OCI-LY3 (cell line): ENCODE measurements at regions not wholly inside any gene's neighbourhood (a gene's known extent, or its start where the extent isn't known, plus 50 kb on each side); places are given as distances from the start of the nearest gene placed in this dataset.
"Not testable (repeated sequence)": the region's sequence is repeated elsewhere in the genome, so short reads cannot be mapped to it uniquely, and the experiment has no call there.

ENCODE experiments used
- H2AFZ ChIP-seq: fragments of 200-600, 300-600 bp; shearing (Covaris generic); 2 replicates; pipeline ENCODE4 v1.6.0; 2014; ENCODE audit warnings: antibody characterized with exemption, low read depth, low read length
- H3K27ac ChIP-seq: fragments of 200-600, 300-600 bp; sonication (generic); 2 replicates; pipeline ENCODE4 v1.5.1; 2014; ENCODE audit warnings: mild to moderate bottlenecking, low read length, moderate library complexity, mixed read lengths
- H3K27me3 ChIP-seq: fragments of 200-600, 300-600 bp; sonication (generic); 2 replicates; pipeline ENCODE4 v1.6.1; 2014; ENCODE audit warnings: low read depth, low read length, mixed read lengths
- H3K36me3 ChIP-seq: fragments of 200-600, 300-600 bp; sonication (generic); replicated peaks from 2 replicates; pipeline ENCODE3; 2014; ENCODE audit warnings: low read depth, low read length, mixed read lengths
- H3K4me1 ChIP-seq: fragments of 300-600, 200-600 bp; sonication (generic); 2 replicates; pipeline ENCODE4 v1.6.1; 2014; ENCODE audit warnings: low read length, mixed read lengths
- H3K4me2 ChIP-seq: fragments of 200-600, 300-600 bp; sonication (generic); 2 replicates; pipeline ENCODE4 v1.6.1; 2014; ENCODE audit warnings: low read length, mixed read lengths
- H3K4me3 ChIP-seq: fragments of 300-600, 200-600 bp; sonication (generic); 2 replicates; pipeline ENCODE4 v1.5.1; 2014; ENCODE audit warnings: antibody characterized with exemption, mild to moderate bottlenecking, low read length, moderate library complexity
- H3K79me2 ChIP-seq: fragments of 300-600, 200-600 bp; shearing (Covaris generic); 2 replicates; pipeline ENCODE4 v1.6.1; 2014; ENCODE audit warnings: mild to moderate bottlenecking, low read length, mixed read lengths
- H3K9ac ChIP-seq: fragments of 300-600, 200-600 bp; shearing (Covaris generic); 2 replicates; pipeline ENCODE4 v1.6.0; 2014; ENCODE audit warnings: mild to moderate bottlenecking, low read length, moderate library complexity
- H3K9me3 ChIP-seq: fragments of 200-600, 300-600 bp; shearing (Covaris generic); 2 replicates; pipeline ENCODE4 v1.6.1; 2014; ENCODE audit warnings: low read length, mixed read lengths; ENCODE audit not compliant: insufficient read depth
- H4K20me1 ChIP-seq: fragments of 200-600, 300-600 bp; sonication (generic); 2 replicates; pipeline ENCODE4 v1.6.1; 2016; ENCODE audit warnings: low read length, mixed read lengths; ENCODE audit not compliant: insufficient read depth
- CTCF ChIP-seq: fragments of 200-600, 300-600 bp; sonication (generic); IDR thresholded peaks from 2 replicates; pipeline ENCODE4 v1.5.1; 2014; ENCODE audit warnings: antibody characterized with exemption, low read length, low read depth
- EZH2phosphoT487 ChIP-seq: fragments of 200-600 bp; shearing (Covaris generic); IDR thresholded peaks from 2 replicates; pipeline ENCODE4 v1.6.1; 2018; ENCODE audit warnings: antibody characterized with exemption, mixed run types, low read depth

DNA sequence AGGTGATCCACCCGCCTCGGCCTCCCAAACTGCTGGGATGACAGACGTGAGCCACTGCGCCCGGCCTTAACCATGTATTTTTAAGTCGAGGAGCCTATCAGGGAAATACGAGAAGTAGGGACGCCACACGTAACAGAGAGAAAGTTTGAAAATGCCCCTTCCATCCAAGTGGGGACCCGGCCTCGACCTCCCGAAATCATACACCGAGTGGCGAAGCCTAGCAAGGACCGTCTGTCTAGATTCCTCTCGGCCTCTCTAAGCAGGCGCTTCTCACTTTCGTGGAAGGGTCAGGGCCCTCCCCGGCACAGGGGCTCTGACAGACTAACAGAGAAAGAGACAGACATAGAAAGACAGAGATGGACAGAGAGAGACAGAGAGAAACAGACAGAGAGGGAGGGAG lies 1503.6 kb upstream of the DEFB115 start:
- not testable (repeated sequence) for H3K79me2 ChIP-seq, H2AFZ ChIP-seq, H3K27me3 ChIP-seq, H3K4me3 ChIP-seq, H3K36me3 ChIP-seq, H3K27ac ChIP-seq, H4K20me1 ChIP-seq, H3K4me1 ChIP-seq, H3K9me3 ChIP-seq, H3K4me2 ChIP-seq, H3K9ac ChIP-seq

GRCh38 chr20:29755854-29756498 lies 1501.5 kb upstream of the DEFB115 start:
- H4K20me1 ChIP-seq, H3K9ac ChIP-seq, H2AFZ ChIP-seq, H3K9me3 ChIP-seq, H3K79me2 ChIP-seq, H3K36me3 ChIP-seq, H3K4me3 ChIP-seq, H3K27me3 ChIP-seq, H3K27ac ChIP-seq, H3K4me2 ChIP-seq, H3K4me1 ChIP-seq: not testable (repeated sequence)

GRCh38 chr20:29756664-29757063 lies 1500.8 kb upstream of the DEFB115 start:
- no peak overlapping the region for H3K9ac ChIP-seq
- H2AFZ ChIP-seq, result no peak overlapping the region
- H3K36me3 ChIP-seq, result no peaks in the 10 kb centered on the region
- TF ChIP-seq CTCF, result no peak
- TF ChIP-seq EZH2phosphoT487, result no peak
- H3K4me3 ChIP-seq, result no peak overlapping the region
- H3K4me2 ChIP-seq, result no peak overlapping the region
- no peaks in the 10 kb centered on the region for H3K4me1 ChIP-seq
- H4K20me1 ChIP-seq, result no peaks in the 10 kb centered on the region
- no peaks in the 10 kb centered on the region for H3K27me3 ChIP-seq
- H3K9me3 ChIP-seq, result no peaks in the 10 kb centered on the region
- no peaks in the 10 kb centered on the region for H3K79me2 ChIP-seq
- no peak overlapping the region for H3K27ac ChIP-seq

DNA sequence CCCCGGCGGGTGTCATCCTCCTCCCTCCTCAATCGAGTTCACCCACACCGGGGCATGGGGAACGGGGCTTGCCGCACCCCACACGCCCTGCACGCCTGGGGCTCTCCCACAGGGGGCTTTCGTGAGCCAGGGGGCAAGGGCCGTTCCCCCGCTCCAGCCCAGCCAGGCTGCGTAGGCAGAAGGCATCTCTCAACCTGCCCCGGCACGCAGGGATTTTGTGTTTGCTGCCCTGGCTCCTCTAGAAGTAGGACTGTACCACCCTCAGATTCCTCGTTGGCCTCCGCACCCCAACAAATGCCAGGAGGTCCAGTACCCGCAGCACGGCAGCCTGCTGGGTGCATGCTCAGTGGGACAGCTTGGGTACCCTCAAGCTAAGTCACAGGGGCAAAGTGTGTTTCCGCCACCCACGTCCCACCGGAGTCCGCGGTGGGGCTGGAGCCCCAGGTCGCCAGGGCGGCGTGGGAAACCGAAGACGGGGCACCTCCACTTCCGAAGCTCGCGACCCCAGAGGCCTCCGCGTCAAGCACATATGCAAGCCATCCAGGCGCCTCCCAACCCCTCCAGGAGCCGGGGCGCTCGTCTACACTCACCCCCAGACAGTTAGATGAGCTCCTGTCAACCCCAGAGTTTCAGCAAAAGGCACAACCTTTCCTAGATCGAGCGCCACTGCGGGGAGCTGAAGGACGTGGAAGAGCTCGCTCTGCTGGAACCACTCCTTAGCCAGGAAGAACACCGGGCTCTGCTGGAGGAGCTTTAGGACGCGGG lies 1495.7 kb upstream of the DEFB115 start:
- not testable (repeated sequence) for H3K4me1 ChIP-seq, H3K9ac ChIP-seq, H3K27me3 ChIP-seq, H3K4me3 ChIP-seq, H3K36me3 ChIP-seq, H3K27ac ChIP-seq, H3K4me2 ChIP-seq, H4K20me1 ChIP-seq, H3K79me2 ChIP-seq, H2AFZ ChIP-seq, H3K9me3 ChIP-seq

- TF ChIP-seq EZH2phosphoT487 (no peak), CTCF (no peak)
- Histone ChIP-seq H3K36me3 (no peaks in the 10 kb centered on the region), H3K4me1 (no peaks in the 10 kb centered on the region), H3K27ac (no peak overlapping the region), H3K9ac (no peak overlapping the region), H3K4me3 (no peak overlapping the region), H3K9me3 (no peaks in the 10 kb centered on the region), H3K79me2 (no peaks in the 10 kb centered on the region), H3K4me2 (no peak overlapping the region), H4K20me1 (no peaks in the 10 kb centered on the region), H3K27me3 (no peaks in the 10 kb centered on the region), H2AFZ (no peak overlapping the region)
Measured at GRCh38 chr20:29762620-29763019, 1494.8 kb upstream of the DEFB115 start.
